ENCODE measurements at regions not wholly inside any gene's neighbourhood (a gene's known extent, or its start where the extent isn't known, plus 50 kb on each side); places are given as distances from the start of the nearest gene placed in this dataset.
"Not testable (repeated sequence)": the region's sequence is repeated elsewhere in the genome, so short reads cannot be mapped to it uniquely, and the experiment has no call there.

DNA sequence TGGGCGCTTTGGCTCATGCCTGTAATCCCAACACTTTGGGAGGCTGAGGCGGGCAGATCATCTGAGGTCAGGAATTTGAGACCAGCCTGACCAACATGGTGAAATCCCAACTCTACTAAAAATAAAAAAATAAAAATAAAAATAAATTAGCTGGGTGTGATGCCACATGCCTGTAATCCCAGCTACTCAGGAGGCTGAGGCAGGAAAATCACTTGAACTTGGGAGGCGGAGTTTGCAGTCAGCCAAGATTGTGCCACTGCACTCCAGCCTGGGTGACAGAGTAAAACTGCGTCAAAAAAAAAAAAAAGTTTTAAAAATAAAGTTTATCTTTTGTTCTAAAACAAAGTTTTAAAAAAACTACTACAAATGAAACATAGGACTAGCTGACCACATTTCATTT lies 69.8 kb upstream of the ERCC4 start:
- Mint-ChIP-seq H3K27me3 (peaks cover 13 to 31% of the 10 kb centered on the region in 2 donors), H3K9me3 (peaks cover 2 to 11% (median 4%) of the 10 kb centered on the region in 3 donors)
- H3K27ac ChIP-seq (ENCODE audit: low read length); DNase-seq; ATAC-seq (replicated peaks in 1 of 4); H3K27ac Mint-ChIP-seq; H3K4me1 ChIP-seq (ENCODE audit: control insufficient read depth in 1 of 2, extremely low read depth in 1 of 2, insufficient read depth in 2 of 2, low read length in 2 of 2); H3K4me1 Mint-ChIP-seq; POLR2A ChIA-PET; H3K36me3 Mint-ChIP-seq; CTCF ChIA-PET; H3K4me3 Mint-ChIP-seq; H3K36me3 ChIP-seq (ENCODE audit: control insufficient read depth in 2 of 2, extremely low read depth in 1 of 2, insufficient read depth in 1 of 2, low read length in 1 of 2); H3K9me3 ChIP-seq; H3K27me3 ChIP-seq (replicated peaks in 1 of 2; ENCODE audit: control insufficient read depth in 2 of 2, extremely low read depth in 1 of 2, insufficient read depth in 2 of 2, low read length in 1 of 2); H3K4me3 ChIP-seq (ENCODE audit: control insufficient read depth in 1 of 2, extremely low read depth in 1 of 2, low read length in 1 of 2): not testable (repeated sequence)
- no CpG with 5 or more reads among the region's 4 CpGs for WGBS (ENCODE audit: insufficient coverage)

- CTCF ChIA-PET: no interaction called here
- Mint-ChIP-seq H3K4me1 (no peaks in the 10 kb centered on the region), H3K27me3 (peaks cover 22 to 32% of the 10 kb centered on the region in 2 donors)
These were observed 67.1 kb upstream of the ERCC4 start for GRCh38 chr16:13852827-13853226.

GRCh38 chr16:13856398-13856797 lies 63.6 kb upstream of the ERCC4 start:
- Histone ChIP-seq H3K27me3 (replicated peaks in 1 of 2; ENCODE audit: control insufficient read depth in 2 of 2, extremely low read depth in 1 of 2, insufficient read depth in 2 of 2, low read length in 1 of 2) (peaks cover 3 to 6% of the 10 kb centered on the region in 2 experiments), H3K36me3 (ENCODE audit: control insufficient read depth in 2 of 2, extremely low read depth in 1 of 2, insufficient read depth in 1 of 2, low read length in 1 of 2) (no peaks in the 10 kb centered on the region), H3K4me3 (ENCODE audit: control insufficient read depth in 1 of 2, extremely low read depth in 1 of 2, low read length in 1 of 2) (no peak overlapping the region), H3K9me3 (no peaks in the 10 kb centered on the region), H3K4me1 (ENCODE audit: control insufficient read depth in 1 of 2, extremely low read depth in 1 of 2, insufficient read depth in 2 of 2, low read length in 2 of 2) (no peaks in the 10 kb centered on the region), H3K27ac (ENCODE audit: low read length) (no peak overlapping the region)
- ATAC-seq (replicated peaks in 1 of 4): no peak
- Mint-ChIP-seq H3K4me3 (no peak overlapping the region), H3K4me1 (no peaks in the 10 kb centered on the region), H3K27me3 (peaks cover 29 to 40% of the 10 kb centered on the region in 2 donors), H3K36me3 (no peaks in the 10 kb centered on the region), H3K9me3 (peaks cover 0 to 2% (median 2%) of the 10 kb centered on the region in 3 donors), H3K27ac (no peak overlapping the region)
- POLR2A ChIA-PET: no interaction called here
- DNase-seq: no peak
- WGBS (ENCODE audit: insufficient coverage): 80% methylated on average over 1 of the region's 2 CpGs
- CTCF ChIA-PET: no interaction called here

More at GRCh38 chr16:13852827-13853226, 67.1 kb upstream of the ERCC4 start:
- H3K27me3 ChIP-seq (replicated peaks in 1 of 2; ENCODE audit: control insufficient read depth in 2 of 2, extremely low read depth in 1 of 2, insufficient read depth in 2 of 2, low read length in 1 of 2): peaks cover 0 to 4% of the 10 kb centered on the region in 2 experiments
- no peak for ATAC-seq (replicated peaks in 1 of 4)
- H3K4me1 ChIP-seq (ENCODE audit: control insufficient read depth in 1 of 2, extremely low read depth in 1 of 2, insufficient read depth in 2 of 2, low read length in 2 of 2): no peaks in the 10 kb centered on the region
- 90% methylated on average over 1 of the region's 5 CpGs for WGBS (ENCODE audit: insufficient coverage)
- H3K4me3 Mint-ChIP-seq: no peak overlapping the region
- no peak overlapping the region for H3K27ac Mint-ChIP-seq
- H3K27ac ChIP-seq (ENCODE audit: low read length): no peak overlapping the region
- H3K4me3 ChIP-seq (ENCODE audit: control insufficient read depth in 1 of 2, extremely low read depth in 1 of 2, low read length in 1 of 2): no peak overlapping the region
- H3K9me3 ChIP-seq: no peaks in the 10 kb centered on the region
- peaks cover 0 to 4% (median 4%) of the 10 kb centered on the region in 3 donors for H3K9me3 Mint-ChIP-seq
- H3K36me3 ChIP-seq (ENCODE audit: control insufficient read depth in 2 of 2, extremely low read depth in 1 of 2, insufficient read depth in 1 of 2, low read length in 1 of 2): no peaks in the 10 kb centered on the region
- DNase-seq: no peak
- H3K36me3 Mint-ChIP-seq: no peaks in the 10 kb centered on the region
- POLR2A ChIA-PET: no interaction called here

DNA sequence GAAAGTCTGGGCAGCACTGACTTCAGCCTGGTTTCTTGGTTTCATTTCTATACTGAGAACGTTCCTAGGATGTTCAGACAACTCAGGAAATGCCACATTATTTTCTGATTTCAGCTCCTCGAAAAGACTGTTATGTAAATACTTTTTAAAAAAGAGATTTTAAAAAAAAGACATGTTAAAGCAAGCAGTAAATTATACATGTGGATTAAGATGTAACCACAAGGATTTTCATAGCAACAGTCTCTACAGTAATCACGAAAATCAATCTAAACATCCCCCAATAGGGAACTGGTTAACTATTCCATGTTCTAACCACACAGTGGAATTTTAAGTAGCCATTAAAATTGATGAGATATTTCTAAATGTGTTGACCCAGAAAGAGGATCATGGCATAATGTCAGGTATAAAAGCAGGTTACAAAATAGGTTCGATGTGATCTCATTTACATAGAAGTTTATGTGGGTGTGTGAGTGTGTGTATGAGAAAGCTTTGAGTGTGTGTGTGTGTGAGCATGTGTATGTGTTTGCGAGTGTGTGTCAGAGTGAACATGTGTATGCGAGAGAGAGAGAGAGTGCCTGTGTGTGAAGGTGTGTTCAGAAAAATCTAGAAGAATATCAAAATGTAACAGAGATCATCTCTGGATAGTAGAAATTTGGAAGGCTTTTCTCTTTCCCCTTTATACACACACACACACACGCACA lies 63.0 kb upstream of the ERCC4 start:
- Mint-ChIP-seq H3K27ac (no peak overlapping the region), H3K4me1 (no peaks in the 10 kb centered on the region), H3K4me3 (no peak overlapping the region), H3K9me3 (no peaks in the 10 kb centered on the region), H3K36me3 (no peaks in the 10 kb centered on the region), H3K27me3 (peaks cover 29 to 38% of the 10 kb centered on the region in 2 donors)
- no peak for ATAC-seq (replicated peaks in 1 of 4)
- Histone ChIP-seq H3K36me3 (ENCODE audit: control insufficient read depth in 2 of 2, extremely low read depth in 1 of 2, insufficient read depth in 1 of 2, low read length in 1 of 2) (no peaks in the 10 kb centered on the region), H3K9me3 (no peaks in the 10 kb centered on the region), H3K27me3 (replicated peaks in 1 of 2; ENCODE audit: control insufficient read depth in 2 of 2, extremely low read depth in 1 of 2, insufficient read depth in 2 of 2, low read length in 1 of 2) (peaks cover 3 to 6% of the 10 kb centered on the region in 2 experiments), H3K4me3 (ENCODE audit: control insufficient read depth in 1 of 2, extremely low read depth in 1 of 2, low read length in 1 of 2) (no peak overlapping the region), H3K4me1 (ENCODE audit: control insufficient read depth in 1 of 2, extremely low read depth in 1 of 2, insufficient read depth in 2 of 2, low read length in 2 of 2) (no peaks in the 10 kb centered on the region), H3K27ac (ENCODE audit: low read length) (no peak overlapping the region)
- WGBS (ENCODE audit: insufficient coverage): 86% methylated on average over 2 of the region's 7 CpGs
- DNase-seq: no peak
- CTCF ChIA-PET: no interaction called here
- POLR2A ChIA-PET: no interaction called here

GRCh38 chr16:13858873-13859580 lies 60.9 kb upstream of the ERCC4 start:
- no peak overlapping the region for H3K4me3 Mint-ChIP-seq
- no peak overlapping the region for H3K27ac ChIP-seq (ENCODE audit: low read length)
- no peaks in the 10 kb centered on the region for H3K36me3 ChIP-seq (ENCODE audit: control insufficient read depth in 2 of 2, extremely low read depth in 1 of 2, insufficient read depth in 1 of 2, low read length in 1 of 2)
- H3K9me3 Mint-ChIP-seq: peaks cover 0 to 7% (median 5%) of the 10 kb centered on the region in 3 donors
- no peaks in the 10 kb centered on the region for H3K4me1 Mint-ChIP-seq
- CTCF ChIA-PET: no interaction called here
- H3K27me3 ChIP-seq (replicated peaks in 1 of 2; ENCODE audit: control insufficient read depth in 2 of 2, extremely low read depth in 1 of 2, insufficient read depth in 2 of 2, low read length in 1 of 2): peaks cover 3 to 6% of the 10 kb centered on the region in 2 experiments
- WGBS (ENCODE audit: insufficient coverage): 80% methylated on average over 1 of the region's 9 CpGs
- ATAC-seq (replicated peaks in 1 of 4): no peak
- no peaks in the 10 kb centered on the region for H3K4me1 ChIP-seq (ENCODE audit: control insufficient read depth in 1 of 2, extremely low read depth in 1 of 2, insufficient read depth in 2 of 2, low read length in 2 of 2)
- H3K4me3 ChIP-seq (ENCODE audit: control insufficient read depth in 1 of 2, extremely low read depth in 1 of 2, low read length in 1 of 2): no peak overlapping the region
- H3K27me3 Mint-ChIP-seq: peaks cover 29 to 37% of the 10 kb centered on the region in 2 donors
- no peaks in the 10 kb centered on the region for H3K9me3 ChIP-seq
- POLR2A ChIA-PET: no interaction called here
- no peak overlapping the region for H3K27ac Mint-ChIP-seq
- no peaks in the 10 kb centered on the region for H3K36me3 Mint-ChIP-seq
- DNase-seq: no peak

- no peaks in the 10 kb centered on the region for H3K36me3 ChIP-seq (ENCODE audit: control insufficient read depth in 2 of 2, extremely low read depth in 1 of 2, insufficient read depth in 1 of 2, low read length in 1 of 2)
- peaks cover 0 to 7% (median 5%) of the 10 kb centered on the region in 3 donors for H3K9me3 Mint-ChIP-seq
- DNase-seq: no peak
- H3K4me1 ChIP-seq (ENCODE audit: control insufficient read depth in 1 of 2, extremely low read depth in 1 of 2, insufficient read depth in 2 of 2, low read length in 2 of 2): no peaks in the 10 kb centered on the region
- no peak overlapping the region for H3K4me3 ChIP-seq (ENCODE audit: control insufficient read depth in 1 of 2, extremely low read depth in 1 of 2, low read length in 1 of 2)
- no peak overlapping the region for H3K27ac Mint-ChIP-seq
- CTCF ChIA-PET: no interaction called here
- H3K4me3 Mint-ChIP-seq: no peak overlapping the region
- WGBS (ENCODE audit: insufficient coverage): 90% methylated on average over 2 of the region's 4 CpGs
- H3K27me3 Mint-ChIP-seq: peaks cover 17 to 24% of the 10 kb centered on the region in 2 donors
- H3K9me3 ChIP-seq: no peaks in the 10 kb centered on the region
- peaks cover 0 to 3% of the 10 kb centered on the region in 2 experiments for H3K27me3 ChIP-seq (replicated peaks in 1 of 2; ENCODE audit: control insufficient read depth in 2 of 2, extremely low read depth in 1 of 2, insufficient read depth in 2 of 2, low read length in 1 of 2)
- H3K27ac ChIP-seq (ENCODE audit: low read length): no peak overlapping the region
- POLR2A ChIA-PET: no interaction called here
- no peaks in the 10 kb centered on the region for H3K4me1 Mint-ChIP-seq
- no peaks in the 10 kb centered on the region for H3K36me3 Mint-ChIP-seq
- ATAC-seq (replicated peaks in 1 of 4): no peak
These were observed 56.7 kb upstream of the ERCC4 start for GRCh38 chr16:13863075-13863765.
